Transverse colon (tissue), 4 donors: ENCODE measurements at regions not wholly inside any gene's neighbourhood (a gene's known extent, or its start where the extent isn't known, plus 50 kb on each side); places are given as distances from the start of the nearest gene placed in this dataset.

Source experiments
- DNase-seq: peaks from one replicate; pipeline ENCODE4 v3.0.0-alpha.2; 2019
- H3K27ac ChIP-seq, 4 donors: fragments of 200-600 bp; sonication (generic); 2 replicates each; pipeline ENCODE4 v1.5.1; 2016 to 2018; ENCODE audit warnings: inconsistent platforms in 4 of 4
- H3K27me3 ChIP-seq: fragments of 200-600 bp; sonication (generic); 2 replicates; pipeline ENCODE4 v1.5.1; 2017; ENCODE audit warnings: inconsistent platforms
- H3K36me3 ChIP-seq, 4 donors: fragments of 200-600 bp; sonication (generic); 2 replicates each; pipeline ENCODE4 v1.5.1; 2017 to 2019; ENCODE audit warnings: inconsistent platforms in 4 of 4
- H3K4me1 ChIP-seq, 4 donors: fragments of 200-600 bp; sonication (generic); 2 replicates each; pipeline ENCODE4 v1.5.1; 2017 to 2020; ENCODE audit warnings: inconsistent platforms in 4 of 4
- H3K4me3 ChIP-seq, 4 donors: fragments of 200-600 bp; sonication (generic); 1 replicate in 1 of 4; 2 replicates in 3 of 4; pipeline versions ENCODE4 v1.5.1 to v1.6.1; 2017 to 2019; ENCODE audit warnings: inconsistent platforms in 4 of 4
- H3K9me3 ChIP-seq, 2 donors: fragments of 200-600 bp; sonication (generic); 2 replicates each; pipeline ENCODE4 v1.5.1; 2017 to 2019; ENCODE audit warnings: inconsistent platforms in 2 of 2
- CTCF ChIP-seq, 5 experiments: fragments of 200-600 bp in 3 of 5; fragments of 450-650 bp in 2 of 5; sonication (generic) in 3 of 5; IDR thresholded peaks; 1 replicate in 2 of 5; 2 replicates in 3 of 5; pipeline ENCODE4 v1.5.1; 2016 to 2017; ENCODE audit warnings: antibody characterized with exemption in 5 of 5, inconsistent platforms in 3 of 5, mild to moderate bottlenecking in 2 of 5, moderate library complexity in 1 of 5
- EP300 ChIP-seq: sonication (generic); formaldehyde crosslinking; IDR thresholded peaks from one replicate; pipeline ENCODE4 v1.6.1; 2017; ENCODE audit warnings: antibody characterized with exemption, low read depth
- POLR2A ChIP-seq: fragments of 450-650 bp; IDR thresholded peaks from one replicate; pipeline ENCODE4 v1.6.1; 2016; ENCODE audit warnings: antibody characterized with exemption, mild to moderate bottlenecking, moderate library complexity
- POLR2AphosphoS5 ChIP-seq, 3 donors: sonication (generic); formaldehyde crosslinking; IDR thresholded peaks; one replicate each; pipeline ENCODE4 v1.6.1; 2016; ENCODE audit warnings: antibody characterized with exemption in 3 of 3
- WGBS, 2 donors: methylation state at CpG; one replicate each; pipeline ENCODE4 v1.1.5; 2018; ENCODE audit warnings: low coverage in 1 of 2; 5-methylcytosine and 5-hydroxymethylcytosine counted together
- in situ Hi-C, 4 donors: fragments of 200-750 bp; cut with MboI; loops; one replicate each; pipeline versions ENCODE4 v1.15.0 to v1.15.1; 2017; ENCODE audit warnings: low sequenced_read_pairs in 3 of 4, low pct_ligation_motif_present in 1 of 4, low pct_unique_long_range_greater_than_20kb in 1 of 4
- intact Hi-C: fragments of 100-400 bp; cut with DNase I; formaldehyde crosslinking; loops from one replicate; pipeline ENCODE4 v1.15.1; 2023; ENCODE audit warnings: low total_unique reads
- small RNA-seq, 4 donors: library from RNA; depleted of rRNA; stranded (forward); fragments of <200 nt; gene quantifications; one replicate each; pipeline ENCODE3, GENCODE V24; 2016

- 73 to 81% methylated on average over 1 of the region's 1 CpG for WGBS, 2 donors
- Histone ChIP-seq H3K9me3 (no peaks in the 10 kb centered on the region), H3K36me3 (no peaks in the 10 kb centered on the region), H3K4me3 (no peak overlapping the region), H3K27me3 (no peaks in the 10 kb centered on the region), H3K4me1 (no peaks in the 10 kb centered on the region), H3K27ac (no peak overlapping the region)
- no peak for TF ChIP-seq CTCF (IDR thresholded peaks at IDR 0.05)
- no peak for TF ChIP-seq POLR2A
- no peak for TF ChIP-seq EP300
- intact Hi-C loops, result no loop called here
- in situ Hi-C loops, result no loop called here
- no peak for DNase-seq
Observed at GRCh38 chr1:110283677-110284076, 55.5 kb upstream of the RBM15 start.

DNA sequence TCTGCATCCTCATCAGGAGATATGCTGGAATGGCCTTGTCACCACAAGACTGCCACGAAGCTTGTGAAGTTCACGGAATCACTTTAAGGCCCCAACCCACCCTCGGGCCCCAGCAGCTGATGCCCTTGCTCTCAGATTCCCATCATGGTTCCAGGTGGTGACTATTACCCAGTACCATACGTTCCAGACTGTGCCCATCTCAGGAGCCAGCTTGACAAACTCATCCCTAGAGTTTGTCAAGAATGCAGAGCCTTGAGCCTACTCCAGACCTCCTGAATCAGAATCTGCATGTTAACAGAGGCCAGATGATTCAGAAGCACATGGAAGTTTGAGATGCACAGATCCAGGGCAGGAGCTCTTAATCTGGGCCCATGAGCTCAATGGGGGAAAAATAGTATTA, 53.9 kb upstream of the RBM15 start:
- Histone ChIP-seq H3K27ac (no peak overlapping the region), H3K9me3 (no peaks in the 10 kb centered on the region), H3K27me3 (no peaks in the 10 kb centered on the region), H3K4me1 (no peaks in the 10 kb centered on the region), H3K36me3 (no peaks in the 10 kb centered on the region), H3K4me3 (no peak overlapping the region)
- TF ChIP-seq POLR2AphosphoS5 (IDR thresholded peaks at IDR 0.05) (no peak), EP300 (no peak), POLR2A (no peak), CTCF (IDR thresholded peaks at IDR 0.05) (no peak)
- 95 to 100% methylated on average over 1 to 4 of the region's 4 CpGs for WGBS, 2 donors
- intact Hi-C loops (no loop called here), in situ Hi-C loops (no loop called here)
- DNase-seq, result no peak

DNA sequence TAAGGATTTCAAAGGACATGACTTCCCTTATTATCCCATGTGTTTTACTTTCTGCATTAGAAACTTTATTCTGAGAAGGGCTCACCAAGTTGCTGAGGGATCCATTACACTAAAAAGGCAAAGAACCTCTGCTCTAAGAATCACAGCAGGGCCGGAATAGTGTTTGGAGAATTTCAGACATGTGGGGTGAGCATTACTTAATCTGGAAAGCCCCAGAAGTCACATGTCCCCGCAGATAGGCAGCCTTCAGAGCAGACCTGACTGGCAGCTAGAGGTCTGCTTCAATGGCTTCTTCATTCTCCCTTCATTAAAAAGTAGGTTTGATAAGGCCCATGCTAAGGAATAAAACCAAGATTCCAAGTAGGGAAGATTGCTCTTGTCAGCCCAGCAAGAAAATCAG, 52.6 kb upstream of the RBM15 start:
- 32 to 48% methylated on average over 2 of the region's 2 CpGs for WGBS, 2 donors
- intact Hi-C loops, result no loop called here
- H3K9me3 ChIP-seq, result no peaks in the 10 kb centered on the region

GRCh38 chr1:110288111-110288510, 51.1 kb upstream of the RBM15 start:
- no peak overlapping the region for H3K27ac ChIP-seq
- peaks cover 0 to 15% (median 4%) of the 10 kb centered on the region in 4 donors for H3K4me1 ChIP-seq
- intact Hi-C loops, result no loop called here
- H3K36me3 ChIP-seq, result no peaks in the 10 kb centered on the region
- no peaks in the 10 kb centered on the region for H3K9me3 ChIP-seq
- no peak overlapping the region for H3K4me3 ChIP-seq
- H3K27me3 ChIP-seq, result no peaks in the 10 kb centered on the region
- WGBS, 2 donors, result 98 to 100% methylated on average over 1 to 3 of the region's 3 CpGs
- DNase-seq, result no peak
- in situ Hi-C loops, result no loop called here
- TF ChIP-seq CTCF (IDR thresholded peaks at IDR 0.05), result no peak
- no peak for TF ChIP-seq POLR2AphosphoS5 (IDR thresholded peaks at IDR 0.05)

More for the DNA sequence above, 52.6 kb upstream of the RBM15 start:
- Histone ChIP-seq H3K4me1 (peaks cover 0 to 10% (median 3%) of the 10 kb centered on the region in 4 donors), H3K27me3 (no peaks in the 10 kb centered on the region), H3K27ac (no peak overlapping the region), H3K36me3 (no peaks in the 10 kb centered on the region), H3K4me3 (no peak overlapping the region)
- TF ChIP-seq CTCF (IDR thresholded peaks at IDR 0.05), result no peak
- TF ChIP-seq POLR2AphosphoS5 (IDR thresholded peaks at IDR 0.05), result no peak
- TF ChIP-seq EP300, result no peak
- TF ChIP-seq POLR2A, result no peak
- DNase-seq, result no peak
- in situ Hi-C loops, result no loop called here

Small RNA genes lying in the stretch of these regions (small RNA-seq; reads per million reads assigned to genes)
- gene RF00402, result 0 reads per million in 4 donors
